ENCODE measurements at regions not wholly inside any gene's neighbourhood (a gene's known extent, or its start where the extent isn't known, plus 50 kb on each side); places are given as distances from the start of the nearest gene placed in this dataset.

DNA sequence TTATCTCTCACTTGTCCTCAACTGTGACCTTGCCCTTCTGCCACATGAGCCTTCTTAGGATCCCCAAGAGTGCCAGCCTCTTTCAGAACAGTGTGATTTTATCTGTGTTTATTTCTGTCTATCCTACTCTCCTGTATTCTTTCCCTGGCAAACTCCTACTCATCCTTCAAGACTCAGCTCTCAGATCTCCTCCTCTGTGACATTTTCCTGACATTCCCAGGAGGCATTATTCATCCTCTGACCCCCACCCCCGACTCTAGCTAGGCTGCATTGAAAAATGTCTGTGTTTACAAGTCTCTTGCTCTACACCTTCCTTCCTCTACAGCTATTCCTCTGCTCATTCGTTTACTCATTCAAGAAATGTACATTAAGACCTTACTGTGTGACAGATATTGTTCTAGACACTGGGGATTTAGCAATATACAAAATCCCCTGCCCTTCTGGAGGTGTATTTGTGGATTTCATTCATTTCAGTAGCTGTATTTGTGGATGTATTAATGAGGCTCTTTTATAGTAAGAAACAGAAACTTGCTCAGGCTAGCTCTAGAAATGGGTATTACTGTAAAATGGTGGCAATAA is 61.4 kb upstream of the COMTD1 start:
- TF ChIP-seq SP1 (IDR thresholded peaks at IDR 0.05) (no peak), ELF4 (IDR thresholded peaks at IDR 0.05) (no peak), TARDBP (IDR thresholded peaks at IDR 0.05) (no peak), CTBP1 (IDR thresholded peaks at IDR 0.05; ENCODE audit: borderline replicate concordance) (no peak), FOXM1 (IDR thresholded peaks at IDR 0.05; ENCODE audit: borderline replicate concordance) (no peak), L3MBTL2 (conservative IDR thresholded peaks at IDR 0.05) (no peak), FOXK2 (IDR thresholded peaks at IDR 0.05) (no peak), SUZ12 (IDR thresholded peaks at IDR 0.05) (no peak), HDGF (IDR thresholded peaks at IDR 0.05; ENCODE audit: borderline replicate concordance) (no peak), ZNF384 (IDR thresholded peaks at IDR 0.05) (no peak), BHLHE40 (IDR thresholded peaks at IDR 0.05; ENCODE audit: borderline replicate concordance) (no peak), FOXA1 (IDR thresholded peaks at IDR 0.05) (no peak), LEF1 (IDR thresholded peaks at IDR 0.05; ENCODE audit: borderline replicate concordance) (no peak)
- TF ChIP-seq, protein P1, sequence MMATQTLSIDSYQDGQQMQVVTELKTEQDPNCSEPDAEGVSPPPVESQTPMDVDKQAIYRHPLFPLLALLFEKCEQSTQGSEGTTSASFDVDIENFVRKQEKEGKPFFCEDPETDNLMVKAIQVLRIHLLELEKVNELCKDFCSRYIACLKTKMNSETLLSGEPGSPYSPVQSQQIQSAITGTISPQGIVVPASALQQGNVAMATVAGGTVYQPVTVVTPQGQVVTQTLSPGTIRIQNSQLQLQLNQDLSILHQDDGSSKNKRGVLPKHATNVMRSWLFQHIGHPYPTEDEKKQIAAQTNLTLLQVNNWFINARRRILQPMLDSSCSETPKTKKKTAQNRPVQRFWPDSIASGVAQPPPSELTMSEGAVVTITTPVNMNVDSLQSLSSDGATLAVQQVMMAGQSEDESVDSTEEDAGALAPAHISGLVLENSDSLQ (IDR thresholded peaks at IDR 0.05): no peak
